Testis (tissue), 2 donors: ENCODE measurements at regions not wholly inside any gene's neighbourhood (a gene's known extent, or its start where the extent isn't known, plus 50 kb on each side); places are given as distances from the start of the nearest gene placed in this dataset.

Source experiments
- DNase-seq: peaks from one replicate; pipeline ENCODE4 v3.0.0-alpha.2; 2019
- H3K27ac ChIP-seq, 2 donors: fragments of 200-600 bp; sonication (generic); one replicate each; pipeline ENCODE4 v1.5.1; 2019
- H3K27me3 ChIP-seq: fragments of 200-600 bp; sonication (generic); one replicate; pipeline ENCODE4 v1.5.1; 2019
- H3K36me3 ChIP-seq: fragments of 200-600 bp; sonication (generic); one replicate; pipeline ENCODE4 v1.5.1; 2017; ENCODE audit warnings: low read depth; ENCODE audit errors: missing control alignments
- H3K4me1 ChIP-seq: fragments of 200-600 bp; sonication (generic); one replicate; pipeline ENCODE4 v1.5.1; 2019
- H3K4me3 ChIP-seq, 2 donors: fragments of 200-600 bp; sonication (generic); one replicate each; pipeline ENCODE4 v1.5.1; 2017 to 2019
- H3K9me3 ChIP-seq: fragments of 200-600 bp; sonication (generic); one replicate; pipeline ENCODE4 v1.5.1; 2017
- POLR2A ChIP-seq: fragments of 450-650 bp; IDR thresholded peaks from one replicate; pipeline ENCODE4 v1.6.1; 2017; ENCODE audit warnings: antibody characterized with exemption, mild to moderate bottlenecking, moderate library complexity
- WGBS, 2 donors: methylation state at CpG; one replicate each; pipeline ENCODE4 v1.1.5; 2018; 5-methylcytosine and 5-hydroxymethylcytosine counted together
- intact Hi-C: fragments of 100-400 bp; cut with DNase I; formaldehyde crosslinking; loops from one replicate; pipeline ENCODE4 v1.15.1; 2023; ENCODE audit warnings: low total_unique reads
- TF ChIP-seq, protein P1 (sequence below), 3 experiments: fragments of 450-650 bp in 2 of 3; fragments of 200-600 bp in 1 of 3; sonication (generic) in 1 of 3; IDR thresholded peaks; one replicate each; pipeline ENCODE4 v1.5.1; 2016 to 2019; ENCODE audit warnings: antibody characterized with exemption in 3 of 3, mild to moderate bottlenecking in 2 of 3, moderate library complexity in 1 of 3

DNA sequence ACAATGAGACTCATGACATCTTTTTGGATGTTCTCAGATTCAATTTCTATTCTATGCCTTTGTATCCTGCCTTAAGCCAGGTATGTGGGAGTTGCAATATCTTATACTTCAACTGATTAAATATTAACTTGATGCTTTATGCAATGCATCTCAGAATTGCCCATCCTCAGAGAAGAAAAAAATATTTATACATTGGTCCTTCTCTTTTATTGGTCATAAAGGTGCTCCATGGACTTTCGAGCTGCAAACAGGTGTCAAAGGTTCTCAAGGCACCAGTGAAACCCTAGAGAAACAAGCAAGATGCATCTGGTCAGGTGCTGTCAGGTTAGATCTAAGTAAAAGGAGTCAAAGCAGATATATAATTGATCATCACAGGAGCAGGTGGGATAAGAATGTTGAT is 690.5 kb downstream of the PLCL1 start:
- H3K4me3 ChIP-seq: no peak overlapping the region
- no peaks in the 10 kb centered on the region for H3K36me3 ChIP-seq
- intact Hi-C loops: no loop called here
- H3K9me3 ChIP-seq: no peaks in the 10 kb centered on the region
- H3K4me1 ChIP-seq: no peaks in the 10 kb centered on the region
- no peak overlapping the region for H3K27ac ChIP-seq
- DNase-seq: no peak
- H3K27me3 ChIP-seq: no peaks in the 10 kb centered on the region
- WGBS, 2 donors: 81 to 93% methylated on average over 1 of the region's 1 CpG
- TF ChIP-seq POLR2A: no peak
- TF ChIP-seq, protein P1, sequence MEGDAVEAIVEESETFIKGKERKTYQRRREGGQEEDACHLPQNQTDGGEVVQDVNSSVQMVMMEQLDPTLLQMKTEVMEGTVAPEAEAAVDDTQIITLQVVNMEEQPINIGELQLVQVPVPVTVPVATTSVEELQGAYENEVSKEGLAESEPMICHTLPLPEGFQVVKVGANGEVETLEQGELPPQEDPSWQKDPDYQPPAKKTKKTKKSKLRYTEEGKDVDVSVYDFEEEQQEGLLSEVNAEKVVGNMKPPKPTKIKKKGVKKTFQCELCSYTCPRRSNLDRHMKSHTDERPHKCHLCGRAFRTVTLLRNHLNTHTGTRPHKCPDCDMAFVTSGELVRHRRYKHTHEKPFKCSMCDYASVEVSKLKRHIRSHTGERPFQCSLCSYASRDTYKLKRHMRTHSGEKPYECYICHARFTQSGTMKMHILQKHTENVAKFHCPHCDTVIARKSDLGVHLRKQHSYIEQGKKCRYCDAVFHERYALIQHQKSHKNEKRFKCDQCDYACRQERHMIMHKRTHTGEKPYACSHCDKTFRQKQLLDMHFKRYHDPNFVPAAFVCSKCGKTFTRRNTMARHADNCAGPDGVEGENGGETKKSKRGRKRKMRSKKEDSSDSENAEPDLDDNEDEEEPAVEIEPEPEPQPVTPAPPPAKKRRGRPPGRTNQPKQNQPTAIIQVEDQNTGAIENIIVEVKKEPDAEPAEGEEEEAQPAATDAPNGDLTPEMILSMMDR (IDR thresholded peaks at IDR 0.05): no peak

DNA sequence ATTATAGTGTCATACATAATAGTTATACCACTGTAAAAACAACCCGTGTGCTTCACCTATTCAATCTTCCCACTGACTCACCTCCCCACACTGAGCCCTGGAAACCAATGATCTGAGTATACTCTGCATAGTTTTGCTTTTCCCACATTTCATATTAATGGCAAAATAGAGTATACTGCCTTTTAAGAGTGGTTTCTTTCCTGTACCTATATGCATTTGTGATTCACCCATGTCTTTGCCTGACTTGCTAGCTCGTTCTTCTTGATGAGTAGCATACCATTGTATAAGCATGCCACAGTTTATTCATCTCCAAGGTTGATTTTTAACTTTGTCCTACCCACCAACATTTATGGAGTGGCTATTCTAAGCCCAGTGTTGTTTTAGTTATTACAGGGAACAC is 686.4 kb downstream of the PLCL1 start:
- TF ChIP-seq, protein P1 (IDR thresholded peaks at IDR 0.05): no peak
- no peak for TF ChIP-seq POLR2A
- intact Hi-C loops: no loop called here
- H3K36me3 ChIP-seq: no peaks in the 10 kb centered on the region

DNA sequence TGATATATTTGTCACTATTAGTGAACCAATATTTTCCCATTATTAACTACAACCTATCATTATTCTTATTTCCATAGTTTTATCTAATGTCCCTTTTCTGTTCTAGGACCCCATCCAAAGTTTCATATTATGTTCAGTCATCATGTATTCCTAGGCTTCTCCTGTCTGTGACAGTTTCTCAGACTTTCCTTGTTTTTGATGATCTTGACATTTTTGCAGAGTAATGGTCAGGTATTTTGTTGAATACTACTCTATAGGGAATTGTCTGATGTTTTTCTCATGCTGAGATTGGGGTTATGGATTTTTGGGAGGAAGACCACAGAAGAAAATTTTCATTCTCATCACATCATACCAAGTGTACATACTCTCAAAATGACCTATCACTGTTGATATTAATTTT is 684.6 kb downstream of the PLCL1 start:
- no peak for TF ChIP-seq POLR2A
- TF ChIP-seq, protein P1 (IDR thresholded peaks at IDR 0.05): no peak

More for the DNA sequence above, 686.4 kb downstream of the PLCL1 start:
- 76 to 77% methylated on average over 2 of the region's 2 CpGs for WGBS, 2 donors
- no peak for DNase-seq
- Histone ChIP-seq H3K4me3 (no peak overlapping the region), H3K27ac (no peak overlapping the region), H3K4me1 (no peaks in the 10 kb centered on the region), H3K27me3 (no peaks in the 10 kb centered on the region), H3K9me3 (no peaks in the 10 kb centered on the region)

DNA sequence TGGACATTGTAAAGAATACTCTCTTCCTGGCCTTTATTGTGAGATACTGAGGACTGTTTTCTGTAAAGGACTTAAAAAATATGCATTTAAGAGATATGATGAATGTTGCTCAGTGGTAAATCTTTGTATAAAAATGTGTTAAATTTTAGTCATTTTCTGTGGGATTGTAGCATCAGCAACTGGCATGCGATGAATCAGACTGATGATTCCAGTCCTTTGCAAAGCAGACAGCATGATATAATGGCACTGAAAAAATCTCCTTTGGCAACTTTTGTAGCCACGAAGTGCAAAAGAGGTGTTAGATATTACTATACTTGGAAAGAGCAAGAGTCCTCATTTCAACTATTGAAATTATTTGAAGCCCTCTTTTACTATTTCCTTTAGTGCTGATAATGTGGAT is 678.7 kb downstream of the PLCL1 start:
- Histone ChIP-seq H3K27ac (no peak overlapping the region), H3K27me3 (no peaks in the 10 kb centered on the region), H3K4me1 (no peaks in the 10 kb centered on the region), H3K9me3 (no peaks in the 10 kb centered on the region), H3K36me3 (no peaks in the 10 kb centered on the region), H3K4me3 (no peak overlapping the region)
- intact Hi-C loops: no loop called here
- TF ChIP-seq, protein P1 (IDR thresholded peaks at IDR 0.05): no peak
- no peak for TF ChIP-seq POLR2A
- DNase-seq: no peak
- 75 to 78% methylated on average over 2 of the region's 2 CpGs for WGBS, 2 donors

More for the DNA sequence above, 684.6 kb downstream of the PLCL1 start:
- Histone ChIP-seq H3K4me3 (no peak overlapping the region), H3K27me3 (no peaks in the 10 kb centered on the region), H3K9me3 (no peaks in the 10 kb centered on the region), H3K27ac (no peak overlapping the region), H3K4me1 (no peaks in the 10 kb centered on the region), H3K36me3 (no peaks in the 10 kb centered on the region)
- no peak for DNase-seq
- intact Hi-C loops: no loop called here

DNA sequence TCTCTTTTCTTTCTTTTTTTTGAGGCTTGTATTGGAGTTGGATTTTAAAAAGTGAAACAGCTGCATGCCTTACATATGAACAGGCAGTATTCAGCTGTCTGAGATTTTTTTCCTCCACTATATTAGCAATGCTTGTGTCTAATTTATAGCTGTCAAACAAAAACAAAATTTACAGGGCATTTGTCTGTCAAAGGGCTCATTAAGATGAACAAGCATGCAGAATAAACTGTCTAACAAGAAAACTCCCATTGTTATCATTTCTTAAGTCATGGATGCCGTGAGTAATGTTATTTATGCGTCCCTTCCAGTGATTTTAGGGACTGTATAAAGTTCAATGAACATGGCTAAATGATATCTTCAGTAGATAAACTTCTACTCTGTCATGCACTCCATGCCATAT is 674.7 kb downstream of the PLCL1 start:
- Histone ChIP-seq H3K4me1 (no peaks in the 10 kb centered on the region), H3K4me3 (no peak overlapping the region), H3K27ac (no peak overlapping the region), H3K27me3 (no peaks in the 10 kb centered on the region), H3K9me3 (no peaks in the 10 kb centered on the region), H3K36me3 (no peaks in the 10 kb centered on the region)
- 52 to 54% methylated on average over 2 of the region's 2 CpGs for WGBS, 2 donors
- TF ChIP-seq, protein P1 (IDR thresholded peaks at IDR 0.05): no peak
- TF ChIP-seq POLR2A: no peak
- intact Hi-C loops: no loop called here
- DNase-seq: no peak
